Choroid plexus epithelial cell (primary cell): ENCODE measurements at regions not wholly inside any gene's neighbourhood (a gene's known extent, or its start where the extent isn't known, plus 50 kb on each side); places are given as distances from the start of the nearest gene placed in this dataset.

Experiments used
- DNase-seq: peaks from one replicate; pipeline ENCODE4 v3.0.0-alpha.2; 2010; ENCODE audit warnings: low read depth
- H3K4me3 ChIP-seq: 2 replicates; pipeline ENCODE4 v1.5.1; 2011; ENCODE audit warnings: low read depth, mild to moderate bottlenecking, control low read depth, low read length, moderate library complexity
- CTCF ChIP-seq: conservative IDR thresholded peaks from 2 replicates; pipeline ENCODE4 v1.5.1; 2011; ENCODE audit warnings: low read depth, mild to moderate bottlenecking, control low read depth, inconsistent platforms, low read length, moderate library complexity

- TF ChIP-seq CTCF, result no peak
- peak; percentile 6 for DNase-seq
- H3K4me3 ChIP-seq, result no peak overlapping the region
These were observed 462.0 kb upstream of the SYT1 start for GRCh38 chr12:78402366-78403134.

GRCh38 chr12:78403136-78403535 is 461.4 kb upstream of the SYT1 start:
- DNase-seq, result peak; percentile 78
- H3K4me3 ChIP-seq, result no peak overlapping the region
- no peak for TF ChIP-seq CTCF

DNA sequence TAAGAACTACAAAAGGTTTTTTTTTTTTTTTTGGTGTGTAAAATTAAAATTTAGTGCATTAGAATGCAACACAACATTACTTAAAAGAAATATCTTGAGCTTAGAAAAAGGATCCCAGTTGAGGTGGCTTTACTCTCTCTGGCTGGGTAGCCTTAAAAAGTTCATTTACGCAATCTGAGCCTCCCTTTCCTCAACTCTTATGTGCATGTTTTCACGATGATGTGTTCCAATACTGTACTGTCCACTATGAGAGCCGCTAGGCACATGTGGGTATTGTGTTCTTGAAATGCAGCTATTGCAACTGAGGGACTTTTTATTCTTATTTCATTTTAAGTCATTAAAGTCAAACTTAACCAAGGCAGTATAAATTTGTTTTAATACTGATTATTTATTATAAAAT is 460.9 kb upstream of the SYT1 start:
- TF ChIP-seq CTCF, result no peak
- H3K4me3 ChIP-seq, result no peak overlapping the region
- DNase-seq, result peak; percentile 88

DNA sequence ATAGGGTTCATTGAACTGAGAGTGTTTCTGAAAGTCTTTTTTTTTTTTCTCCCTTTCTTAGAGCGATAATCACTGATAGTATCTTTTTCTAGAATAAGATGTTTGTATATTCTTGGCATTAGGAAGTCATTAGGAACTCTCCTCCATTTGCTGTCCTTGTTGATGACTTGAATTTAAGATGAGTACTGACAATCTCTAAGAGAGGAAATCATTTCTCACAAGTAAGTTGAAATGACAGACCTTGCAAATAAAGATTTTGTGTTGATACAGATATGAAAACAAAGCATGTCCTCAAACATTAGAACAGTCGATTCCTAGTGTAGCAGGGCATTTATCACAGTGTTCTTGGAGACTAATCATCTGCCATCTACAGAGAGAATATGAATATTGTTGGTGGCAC is 458.4 kb upstream of the SYT1 start:
- no peak for TF ChIP-seq CTCF
- no peak overlapping the region for H3K4me3 ChIP-seq
- no peak for DNase-seq

- no peak for TF ChIP-seq CTCF
- peak; percentile 72 for DNase-seq
- H3K4me3 ChIP-seq, result peak overlapping the region; percentile 21
These were observed 457.7 kb upstream of the SYT1 start for GRCh38 chr12:78406828-78407227.

- H3K4me3 ChIP-seq, result no peak overlapping the region
- TF ChIP-seq CTCF, result no peak
- peak; percentile 45 for DNase-seq
These were observed 456.9 kb upstream of the SYT1 start for GRCh38 chr12:78407722-78408121.

- DNase-seq, result no peak
- TF ChIP-seq CTCF, result no peak
- H3K4me3 ChIP-seq, result no peak overlapping the region
These were observed 450.5 kb upstream of the SYT1 start for GRCh38 chr12:78414071-78414470.
